HG02678 (cell line): ENCODE measurements at regions not wholly inside any gene's neighbourhood (a gene's known extent, or its start where the extent isn't known, plus 50 kb on each side); places are given as distances from the start of the nearest gene placed in this dataset.
"Not testable (repeated sequence)": the region's sequence is repeated elsewhere in the genome, so short reads cannot be mapped to it uniquely, and the experiment has no call there.

Experiments used
- ATAC-seq: cut with Tn5 transposase; IDR thresholded peaks from one replicate; pipeline ENCODE4 v1.9.1; 2021; ENCODE audit warnings: mild to moderate bottlenecking, moderate library complexity; ENCODE audit not compliant: unreplicated experiment

DNA sequence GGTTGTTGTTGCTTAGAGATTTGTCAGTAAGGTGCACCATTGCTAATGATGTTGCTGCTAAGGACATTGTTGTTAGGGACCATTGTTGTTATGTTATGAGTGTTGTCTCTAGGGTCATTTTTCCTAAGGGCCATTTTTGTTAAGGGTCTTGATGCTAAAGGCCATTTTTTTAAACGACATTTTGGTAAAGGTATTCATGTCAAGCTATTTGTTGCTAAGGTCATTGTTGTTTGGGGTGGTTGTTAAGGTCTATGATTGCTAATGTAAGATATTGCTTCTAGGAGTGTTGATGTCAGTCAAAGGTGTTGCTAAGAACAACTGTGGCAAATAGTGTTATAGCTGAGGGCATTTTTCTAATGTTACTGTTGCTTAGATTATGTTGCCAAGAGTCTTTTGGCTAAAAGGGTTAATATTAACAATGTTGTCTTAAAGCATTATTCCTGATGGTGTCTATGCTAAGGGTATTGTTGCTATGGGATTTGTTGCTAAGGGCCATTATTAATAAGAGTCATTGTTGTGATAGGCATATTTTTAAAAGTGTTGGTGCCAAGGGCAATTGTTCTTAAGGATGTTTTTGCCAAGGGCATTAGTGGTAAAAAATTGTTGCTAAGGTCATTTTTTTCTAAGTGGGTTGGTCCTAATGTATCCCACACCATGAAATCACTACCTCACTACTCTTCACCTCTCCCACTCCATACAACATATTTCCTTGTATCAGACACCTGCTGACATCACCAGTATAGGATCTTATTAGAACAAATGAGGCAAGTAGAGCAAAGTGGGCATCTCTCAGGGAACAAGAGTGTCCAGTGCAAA is 56.2 kb downstream of the SPATA31A6 start:
- not testable (repeated sequence) for ATAC-seq

DNA sequence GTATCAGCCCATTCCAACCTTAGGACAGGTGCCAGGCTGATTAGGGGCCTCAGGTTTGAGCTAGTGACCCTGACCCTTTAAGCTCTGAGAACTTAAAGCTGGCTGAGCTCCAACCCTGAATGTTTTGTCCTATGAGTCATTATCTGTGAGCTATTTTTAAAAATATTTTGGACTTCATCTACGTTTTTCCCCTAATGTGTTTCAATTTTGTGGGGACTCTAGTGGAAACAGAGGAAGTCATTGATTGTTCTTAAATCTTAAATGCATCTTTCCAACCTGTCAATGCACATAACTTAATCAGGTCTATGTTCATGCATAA is 56.8 kb downstream of the SPATA31A6 start:
- ATAC-seq, result not testable (repeated sequence)

DNA sequence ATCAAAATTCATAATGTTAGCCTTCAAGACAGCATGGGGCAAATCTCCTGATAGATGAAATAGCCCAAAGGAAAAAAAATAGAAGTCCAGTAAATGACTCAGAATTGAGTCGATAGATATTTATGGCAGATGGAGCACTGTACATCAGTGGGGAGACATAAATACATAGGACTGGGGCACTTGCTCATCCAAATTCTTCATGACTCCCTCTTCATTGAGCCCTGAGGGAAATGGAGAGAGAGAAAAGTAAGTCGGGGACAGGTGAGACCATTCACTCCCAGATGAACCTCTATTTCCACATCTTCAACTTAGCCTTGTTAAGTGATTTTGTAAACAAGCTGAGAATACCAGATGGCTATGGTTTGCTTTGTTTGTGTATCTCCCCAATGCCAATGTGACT is 59.8 kb downstream of the SPATA31A6 start:
- not testable (repeated sequence) for ATAC-seq

DNA sequence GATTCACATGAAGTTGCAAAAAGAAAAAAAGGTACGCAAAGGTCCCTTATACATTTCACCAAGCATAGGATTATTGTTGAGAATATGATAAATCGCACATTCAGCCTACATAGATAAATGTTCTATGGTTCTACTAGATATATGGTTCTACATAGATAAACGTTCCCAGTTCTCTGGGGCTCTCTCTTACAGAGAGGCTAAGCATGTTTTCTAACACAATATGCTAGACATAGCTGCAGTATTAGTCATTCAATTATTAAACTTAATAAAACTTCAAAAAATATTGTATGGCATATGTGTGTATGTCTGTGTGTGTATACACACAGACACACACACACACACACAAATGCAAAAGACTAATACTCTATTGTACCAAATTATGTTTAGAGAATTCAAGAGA is 60.4 kb downstream of the SPATA31A6 start:
- not testable (repeated sequence) for ATAC-seq

DNA sequence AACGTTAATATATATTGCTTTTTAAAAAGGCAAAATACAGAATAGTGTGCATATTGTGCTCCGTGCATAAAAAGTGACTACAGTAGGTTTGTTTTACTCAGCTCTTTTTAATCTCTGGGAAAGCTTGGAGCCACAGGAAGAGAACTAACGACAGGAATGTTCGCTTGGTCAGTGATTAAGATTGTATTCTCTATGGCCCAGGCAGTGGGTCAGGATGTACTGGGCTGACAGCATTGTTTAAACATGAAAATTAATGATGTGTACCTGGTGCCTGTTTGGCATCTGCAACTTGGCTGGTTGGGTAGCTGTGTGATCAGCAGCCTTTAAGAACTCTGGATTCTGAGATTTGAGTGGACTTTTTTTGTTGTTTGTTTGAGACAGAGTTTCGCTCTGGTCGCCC is 85.3 kb downstream of the SPATA31A6 start:
- not testable (repeated sequence) for ATAC-seq

DNA sequence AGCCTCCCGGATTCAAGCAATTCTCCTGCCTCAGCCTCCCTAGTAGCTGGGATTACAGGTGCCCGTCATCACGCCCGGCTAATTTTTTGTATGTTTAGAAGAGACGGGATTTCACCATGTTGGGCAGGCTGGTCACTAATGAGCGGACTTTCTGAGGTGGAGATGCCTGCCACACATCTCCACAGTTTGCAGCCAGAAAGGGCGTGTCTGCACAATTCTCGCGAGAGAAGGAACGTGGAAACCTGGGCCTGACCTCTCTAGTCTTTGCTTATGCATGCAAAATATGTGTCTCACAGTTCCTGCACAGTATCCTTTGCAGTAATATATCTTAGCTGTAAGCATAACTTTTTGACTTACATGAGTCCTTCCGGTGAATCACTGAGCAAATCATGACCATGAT is 85.7 kb downstream of the SPATA31A6 start:
- ATAC-seq, result not testable (repeated sequence)

DNA sequence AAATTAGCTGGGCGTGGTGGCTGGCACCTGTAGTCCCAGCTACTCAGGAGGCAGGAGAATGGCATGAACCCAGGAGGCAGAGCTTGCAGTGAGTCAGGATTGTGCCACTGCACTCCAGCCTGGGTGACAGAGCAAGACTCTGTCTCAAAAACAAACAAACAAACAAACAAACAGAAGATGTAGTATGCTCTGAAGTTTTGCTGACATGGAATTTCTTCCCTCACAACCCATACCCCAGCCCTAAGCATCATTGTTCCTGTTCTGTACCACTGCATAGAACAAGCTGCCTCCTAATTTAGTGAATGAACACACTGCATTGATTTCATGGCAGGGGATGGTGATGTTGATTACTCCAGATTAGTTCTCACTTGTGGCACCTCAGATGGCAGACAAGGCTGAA is 89.7 kb downstream of the SPATA31A6 start:
- ATAC-seq, result not testable (repeated sequence)

DNA sequence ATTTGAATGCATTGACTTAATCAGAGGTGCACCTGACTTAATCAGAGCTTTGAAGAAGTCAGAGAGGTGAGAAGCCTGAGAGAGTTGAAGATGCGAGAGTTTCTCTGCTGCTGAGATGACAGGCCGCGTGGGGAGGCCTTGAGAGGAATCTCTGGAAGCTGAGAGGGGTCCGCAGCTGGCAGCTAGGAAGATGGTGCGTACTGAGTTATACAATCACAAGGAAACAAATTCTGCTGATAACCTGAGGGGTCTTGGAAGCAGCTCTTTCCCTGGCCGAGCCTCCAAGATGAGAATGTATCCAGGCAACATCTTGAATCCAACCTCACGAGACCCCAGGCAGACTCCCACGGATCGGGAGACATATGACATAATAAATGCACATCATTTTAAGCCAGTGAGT is 91.7 kb downstream of the SPATA31A6 start:
- no peak for ATAC-seq

DNA sequence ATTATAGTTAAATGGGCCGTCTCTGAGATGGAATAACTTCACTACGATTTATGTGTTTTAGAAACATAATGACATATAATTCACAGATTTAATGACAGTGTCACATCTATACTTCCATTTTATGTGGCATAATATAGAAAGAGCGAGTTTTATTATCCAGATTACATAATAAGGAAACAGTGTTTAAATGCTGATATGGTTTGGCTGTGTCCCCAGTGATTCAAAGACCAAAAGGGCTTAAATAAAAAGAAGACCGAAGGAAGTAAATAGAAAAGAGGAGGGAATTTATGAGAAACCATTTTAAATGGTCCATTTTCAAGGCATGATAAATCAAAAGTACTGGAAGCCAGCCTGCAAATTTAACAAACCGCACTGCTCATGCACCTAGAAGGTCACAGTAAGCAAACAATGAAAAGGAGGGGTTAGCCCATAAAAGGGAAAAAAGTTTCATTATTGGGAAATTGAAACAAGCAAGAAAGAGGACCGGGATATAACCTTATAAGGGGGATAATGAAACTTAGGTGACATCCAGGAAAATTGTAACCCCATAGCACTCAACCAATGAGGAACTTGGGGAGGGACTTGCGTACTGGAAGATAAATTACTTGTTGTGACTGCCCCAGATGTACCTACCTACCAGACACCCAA is 99.2 kb downstream of the SPATA31A6 start:
- ATAC-seq, result not testable (repeated sequence)

DNA sequence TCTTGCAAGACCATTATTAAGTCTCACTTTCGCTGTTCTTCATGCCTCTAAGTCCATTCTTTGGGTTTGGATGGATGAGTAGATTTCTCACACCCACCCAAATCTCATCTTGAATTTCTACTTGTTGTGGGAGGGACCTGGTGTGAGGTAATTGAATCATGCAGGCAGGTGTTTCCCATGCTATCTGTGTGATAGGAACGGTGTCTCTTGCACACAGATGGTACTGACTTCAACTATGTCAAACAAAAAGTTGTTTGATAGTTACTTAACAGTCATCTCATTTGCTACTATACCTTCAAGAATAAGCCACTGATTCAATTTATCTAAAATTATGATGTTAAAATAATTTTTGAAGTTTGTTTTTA is 99.7 kb downstream of the SPATA31A6 start:
- not testable (repeated sequence) for ATAC-seq

DNA sequence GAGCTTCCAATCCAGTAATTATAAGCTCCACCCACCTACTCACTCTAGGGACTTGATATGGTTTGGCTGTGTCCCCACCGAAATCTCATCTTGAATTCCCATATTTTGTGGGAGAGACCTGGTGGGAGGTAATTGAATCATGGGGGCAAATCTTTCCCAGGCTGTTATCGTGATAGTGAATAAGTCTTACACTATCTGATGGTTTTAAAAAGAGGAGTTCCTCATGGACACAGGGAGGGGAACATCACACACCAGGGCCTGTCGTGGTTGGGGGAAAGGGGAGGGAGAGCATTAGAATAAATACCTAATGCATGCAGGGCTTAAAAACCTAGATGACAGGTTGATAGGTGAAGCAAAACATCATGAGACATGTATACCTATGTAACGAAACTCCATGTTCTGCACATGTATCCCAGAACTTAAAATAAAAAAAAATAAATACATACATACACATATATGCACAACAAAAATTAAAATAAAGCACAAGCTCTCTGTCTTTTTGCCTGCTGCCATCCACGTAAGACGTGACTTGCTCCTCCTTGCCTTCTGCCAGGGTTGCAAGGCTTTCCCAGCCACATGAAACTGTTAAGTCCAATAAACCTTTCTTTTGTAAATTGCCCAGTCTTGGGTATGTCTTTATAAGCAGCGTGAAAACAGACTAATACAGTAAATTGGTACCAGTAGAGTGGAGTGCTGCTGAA is 102.8 kb downstream of the SPATA31A6 start:
- not testable (repeated sequence) for ATAC-seq

DNA sequence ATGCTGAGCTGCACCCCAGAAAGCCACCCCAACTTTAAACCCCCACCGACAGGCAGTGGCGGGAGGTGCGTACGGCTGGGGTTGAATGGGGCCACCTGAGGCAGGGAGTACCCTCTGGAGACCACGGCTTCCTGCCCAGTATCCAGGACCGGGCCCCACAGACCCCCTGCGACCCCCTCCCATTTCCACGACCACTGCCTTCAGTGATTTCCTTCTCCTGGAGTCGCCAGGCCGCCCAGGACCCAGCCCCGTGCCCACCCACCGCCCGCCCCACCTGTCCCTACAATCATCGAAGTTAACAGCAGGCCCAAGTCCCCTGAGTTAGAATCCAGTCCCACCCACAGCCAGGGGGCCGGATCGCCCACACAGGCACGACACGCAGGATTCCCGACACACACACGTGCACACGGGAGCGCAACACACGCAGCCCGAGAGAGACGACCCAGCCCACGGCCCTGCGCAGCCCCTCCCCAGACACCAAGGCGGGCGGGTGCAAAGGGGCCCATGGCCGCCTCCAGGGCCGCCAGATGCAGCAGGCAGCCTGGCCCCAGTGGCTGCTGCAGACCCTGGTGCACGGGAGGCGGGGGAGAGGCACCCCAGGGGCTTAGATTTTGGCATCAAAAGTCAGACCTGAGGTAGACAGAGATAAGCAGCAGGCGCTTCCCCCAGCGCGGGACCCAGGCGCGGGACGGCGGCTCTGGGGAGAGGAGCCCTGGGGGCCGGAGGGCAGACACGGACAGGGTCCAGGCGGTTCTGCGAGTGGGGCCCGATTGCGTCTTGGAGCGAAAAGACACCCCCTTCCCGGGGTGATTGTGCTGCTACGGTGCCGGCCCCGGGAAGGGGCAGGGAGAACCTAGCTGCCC is 104.8 kb downstream of the SPATA31A6 start:
- not testable (repeated sequence) for ATAC-seq

DNA sequence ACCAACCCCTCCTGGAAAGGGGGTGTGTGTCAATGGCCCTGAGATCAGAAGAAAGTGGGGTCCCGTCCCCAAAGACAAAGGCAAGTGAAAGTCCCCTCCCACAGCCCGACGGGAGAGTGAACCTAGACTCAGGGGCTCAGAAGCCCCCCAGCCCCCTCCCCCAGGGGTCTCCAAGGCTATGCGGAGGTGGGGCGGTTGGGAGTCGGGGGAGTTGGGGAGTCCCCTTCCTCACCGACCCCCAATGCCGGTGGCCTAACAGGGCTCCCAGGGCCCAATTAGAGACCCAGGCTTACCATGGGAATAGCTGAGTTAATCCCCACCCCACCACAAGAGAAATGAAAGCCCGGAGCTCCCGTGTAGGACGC is 105.4 kb downstream of the SPATA31A6 start:
- not testable (repeated sequence) for ATAC-seq

DNA sequence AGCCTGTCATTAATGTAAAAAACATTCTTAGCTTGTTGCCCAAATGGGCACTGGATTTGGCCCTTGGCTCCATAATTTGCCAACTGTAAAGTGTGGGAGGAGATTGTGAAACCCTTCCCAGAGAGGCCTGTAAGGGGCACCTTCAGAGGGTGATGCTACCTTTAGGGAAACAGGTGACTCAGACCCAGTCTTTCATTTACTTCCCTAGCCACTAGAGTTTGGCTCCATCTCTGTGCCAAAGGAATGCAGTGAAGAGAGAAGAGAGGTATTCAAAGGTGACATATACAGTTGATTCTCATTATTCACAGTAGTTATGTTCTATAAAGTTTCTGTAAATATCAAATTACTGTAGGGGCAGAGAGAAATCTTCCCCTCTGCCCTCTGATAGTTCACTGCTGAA is 116.7 kb downstream of the SPATA31A6 start:
- not testable (repeated sequence) for ATAC-seq

DNA sequence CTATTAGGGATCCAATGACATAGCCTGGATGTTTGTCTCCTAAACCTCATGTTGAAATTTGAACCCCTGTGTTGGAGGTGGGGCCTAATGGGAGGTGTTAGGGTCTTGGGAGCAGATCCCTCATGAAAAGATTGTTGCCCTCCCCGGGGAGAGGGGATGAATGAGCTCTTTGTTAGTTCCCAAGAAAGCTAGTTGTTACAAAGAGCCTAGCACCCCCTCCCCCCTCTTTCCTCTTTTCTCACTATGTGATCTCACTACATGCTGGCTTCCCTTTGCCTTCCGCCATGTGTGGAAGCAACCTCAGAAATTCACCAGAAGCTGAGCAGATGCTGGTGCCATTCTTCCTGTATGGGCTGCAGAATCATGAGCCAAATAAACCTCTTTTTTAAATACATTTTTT is 123.2 kb downstream of the SPATA31A6 start:
- ATAC-seq, result not testable (repeated sequence)

DNA sequence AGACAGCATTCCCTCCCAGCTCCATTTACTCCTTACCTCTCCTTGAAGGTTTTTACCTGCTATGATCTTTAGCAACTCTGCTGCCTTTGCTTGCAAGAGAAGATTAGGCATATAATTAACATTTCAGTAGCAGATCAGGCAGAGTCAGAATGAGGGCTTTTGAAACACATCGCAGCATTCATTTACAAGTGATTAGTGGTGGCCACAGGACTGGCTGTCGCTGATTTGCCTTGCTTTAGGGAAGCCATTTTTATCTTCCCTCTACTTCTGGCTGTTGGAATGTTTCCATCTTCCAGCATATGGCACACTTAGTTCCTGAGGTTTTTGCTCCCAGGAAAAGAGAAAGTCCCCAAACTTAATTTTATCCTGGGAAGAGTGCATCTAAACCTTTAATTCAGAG is 124.0 kb downstream of the SPATA31A6 start:
- ATAC-seq, result not testable (repeated sequence)

DNA sequence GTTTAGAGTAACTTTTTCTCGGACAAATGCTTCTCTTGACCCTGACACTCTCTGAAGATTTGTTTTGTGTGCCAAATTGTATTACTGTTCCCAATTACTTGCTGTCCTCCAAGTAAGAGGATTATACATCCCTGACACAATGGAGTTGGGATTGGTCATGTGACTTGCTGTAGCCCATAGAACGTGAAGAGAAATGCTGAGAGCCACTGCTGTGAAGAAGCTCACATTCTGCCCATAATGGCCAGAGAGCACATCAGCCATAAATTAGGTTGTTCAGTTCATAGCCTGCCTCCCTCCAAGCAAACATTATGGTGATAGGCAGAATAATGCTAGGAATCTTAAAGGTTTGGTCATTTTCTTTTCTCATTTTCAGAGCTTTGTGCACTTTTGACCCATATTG is 127.5 kb downstream of the SPATA31A6 start:
- not testable (repeated sequence) for ATAC-seq

DNA sequence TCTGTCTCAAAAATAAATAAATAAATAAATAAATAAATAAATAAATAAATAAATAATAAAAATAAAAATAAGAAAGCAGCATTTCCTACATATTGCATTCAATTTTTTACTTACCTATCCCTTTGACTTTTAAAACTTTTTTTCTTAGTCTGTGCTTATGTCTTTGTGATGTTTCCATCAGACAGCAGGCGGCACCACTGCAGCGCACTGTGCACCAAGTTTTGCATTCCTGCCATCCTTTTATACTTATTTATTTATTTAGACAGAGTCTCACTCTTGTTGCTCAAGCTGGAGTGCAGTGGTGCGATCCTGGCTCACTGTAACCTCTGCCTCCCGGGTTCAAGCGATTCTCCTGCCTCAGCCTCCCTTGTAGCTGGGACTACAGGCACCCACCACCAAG is 132.6 kb downstream of the SPATA31A6 start:
- not testable (repeated sequence) for ATAC-seq

DNA sequence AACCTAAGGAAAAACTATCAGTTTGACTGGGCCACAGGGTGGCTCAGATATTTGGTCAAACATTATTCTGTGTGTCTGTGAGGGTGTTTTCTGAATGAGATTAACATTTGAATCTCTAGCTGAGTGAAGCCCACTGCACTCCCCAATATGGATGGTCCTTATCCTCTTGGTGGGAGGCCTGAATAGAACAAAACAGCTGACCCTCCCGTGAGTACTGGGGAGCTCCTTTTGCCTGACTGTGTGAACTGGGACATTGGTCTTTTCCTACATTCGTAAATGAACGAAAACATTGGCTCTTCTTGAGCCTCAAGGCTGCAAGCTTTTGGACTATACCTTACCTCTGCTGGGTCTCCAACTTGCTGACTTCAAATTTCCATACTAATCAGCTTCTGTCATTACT is 134.2 kb downstream of the SPATA31A6 start:
- not testable (repeated sequence) for ATAC-seq

DNA sequence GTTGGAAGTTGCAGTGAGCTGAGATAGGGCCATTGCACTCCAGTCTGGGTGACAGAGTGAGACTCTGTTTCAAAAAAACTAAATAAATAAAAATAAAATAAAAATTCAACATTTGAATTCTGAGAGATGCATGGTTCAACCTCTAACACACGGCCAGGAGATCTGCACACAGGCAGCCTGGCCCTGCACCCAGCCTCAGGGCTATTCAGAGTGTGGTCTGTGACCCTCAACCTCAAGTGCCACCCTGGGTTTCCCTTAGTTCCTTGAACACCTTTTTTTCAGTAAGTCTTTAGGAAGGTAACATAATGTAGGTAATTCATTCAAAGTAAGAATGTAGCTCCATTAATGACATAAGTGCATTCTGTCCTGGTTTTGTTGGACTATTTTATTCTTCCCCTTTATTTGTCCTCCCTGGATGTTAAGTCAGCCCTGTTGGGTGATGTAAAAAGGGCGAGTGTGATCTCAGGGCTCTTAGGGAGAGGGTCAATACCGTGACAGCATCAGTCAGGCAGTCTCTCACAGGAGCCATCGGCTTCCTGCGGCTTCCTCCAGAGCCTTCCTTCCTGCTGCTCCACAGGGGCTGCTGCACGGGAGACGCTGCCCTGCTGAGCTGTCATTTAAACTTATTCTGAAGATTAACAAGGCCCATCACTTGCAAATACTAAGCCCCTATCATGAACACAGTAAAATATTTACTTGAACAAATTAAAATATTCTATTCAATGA is 139.8 kb downstream of the SPATA31A6 start:
- ATAC-seq, result not testable (repeated sequence)
